Activated CD8-positive, alpha-beta T cell treated with anti-CD3 and anti-CD28 coated beads for 36 hours (primary cell): ENCODE measurements at regions not wholly inside any gene's neighbourhood (a gene's known extent, or its start where the extent isn't known, plus 50 kb on each side); places are given as distances from the start of the nearest gene placed in this dataset.
A peak's percentile ranks its signal among the peaks of the same experiment; 100 is the strongest.

Experiments used
- ATAC-seq: fragments of 200-7000 bp; cut with Tn5 transposase; one replicate; pipeline ENCODE4 v1.10.0; 2021; ENCODE audit warnings: mild to moderate bottlenecking, moderate library complexity
- CTCF ChIA-PET: fragments of 350-600 bp; sonication (Branson Sonifier 250); formaldehyde crosslinking; loops from one replicate; lab custom pipeline; 2021; ENCODE audit warnings: antibody characterized with exemption; lab: Charles Lee
- POLR2A ChIA-PET: fragments of 350-600 bp; sonication (Branson Sonifier 250); formaldehyde crosslinking; loops from one replicate; lab custom pipeline; 2021; ENCODE audit warnings: antibody characterized with exemption; lab: Charles Lee
- DNase-seq: peaks from one replicate; pipeline ENCODE4 v3.0.0-alpha.2; 2020
- H3K27ac Mint-ChIP-seq: one replicate; pipeline ENCODE4 v1.8.0; 2021; ENCODE audit warnings: mild to moderate bottlenecking, mixed read lengths
- H3K27me3 Mint-ChIP-seq: one replicate; pipeline ENCODE4 v1.8.0; 2021; ENCODE audit warnings: mixed read lengths
- H3K36me3 Mint-ChIP-seq: one replicate; pipeline ENCODE4 v1.8.0; 2021; ENCODE audit warnings: low read depth, mixed read lengths
- H3K4me1 Mint-ChIP-seq: one replicate; pipeline ENCODE4 v1.8.0; 2021; ENCODE audit warnings: low read depth, mixed read lengths
- H3K4me3 Mint-ChIP-seq: one replicate; pipeline ENCODE4 v1.8.0; 2021; ENCODE audit warnings: mild to moderate bottlenecking, moderate library complexity, mixed read lengths
- H3K9me3 Mint-ChIP-seq: one replicate; pipeline ENCODE4 v1.8.0; 2021; ENCODE audit warnings: mixed read lengths
- intact Hi-C: fragments of 100-400 bp; cut with micrococcal nuclease; formaldehyde crosslinking; loops from one replicate; pipeline ENCODE4 v1.10.0; 2022
- TF ChIP-seq, protein P1 (sequence below): fragments of 200-600 bp; IDR thresholded peaks from one replicate; pipeline ENCODE4 v1.8.0; 2022; ENCODE audit warnings: antibody characterized with exemption, mild to moderate bottlenecking

DNA sequence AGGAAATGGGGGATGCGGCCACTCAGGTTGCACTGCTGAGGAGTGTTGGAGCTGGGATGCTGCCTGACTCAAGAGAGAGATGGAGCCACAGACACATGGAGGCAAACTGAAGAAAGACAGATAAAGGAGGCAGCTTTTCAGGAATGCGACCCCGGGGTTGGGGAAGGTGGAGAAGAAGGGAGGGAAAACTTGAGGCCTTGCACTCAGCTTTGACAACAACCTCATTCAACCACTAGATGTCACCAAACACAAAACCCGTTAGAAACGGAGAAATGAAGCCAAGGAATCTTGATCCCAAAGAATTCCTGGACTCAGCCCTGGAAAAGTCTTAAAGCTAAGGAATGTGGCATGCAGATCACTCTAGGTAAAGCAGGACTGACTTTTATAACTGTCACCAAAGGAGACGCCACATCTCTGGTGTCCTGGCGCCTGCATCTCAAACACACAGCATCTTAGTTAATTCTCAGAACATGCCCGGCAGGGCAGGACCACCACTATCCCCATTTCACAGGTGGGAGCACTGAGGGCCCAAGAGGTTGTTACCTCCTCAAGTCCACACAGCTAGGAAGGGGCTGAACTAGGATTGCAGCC, 59.6 kb upstream of the LMCD1 start:
- intact Hi-C loops = no loop called here
- H3K4me3 Mint-ChIP-seq = no peak overlapping the region
- CTCF ChIA-PET = interaction anchor here (0.8 to 1.4 kb wide), 3 partner anchors 11 to 183 kb away, joined by 4 read pairs; no protein-coding TSS in a partner anchor
- no peak for DNase-seq
- TF ChIP-seq, protein P1, sequence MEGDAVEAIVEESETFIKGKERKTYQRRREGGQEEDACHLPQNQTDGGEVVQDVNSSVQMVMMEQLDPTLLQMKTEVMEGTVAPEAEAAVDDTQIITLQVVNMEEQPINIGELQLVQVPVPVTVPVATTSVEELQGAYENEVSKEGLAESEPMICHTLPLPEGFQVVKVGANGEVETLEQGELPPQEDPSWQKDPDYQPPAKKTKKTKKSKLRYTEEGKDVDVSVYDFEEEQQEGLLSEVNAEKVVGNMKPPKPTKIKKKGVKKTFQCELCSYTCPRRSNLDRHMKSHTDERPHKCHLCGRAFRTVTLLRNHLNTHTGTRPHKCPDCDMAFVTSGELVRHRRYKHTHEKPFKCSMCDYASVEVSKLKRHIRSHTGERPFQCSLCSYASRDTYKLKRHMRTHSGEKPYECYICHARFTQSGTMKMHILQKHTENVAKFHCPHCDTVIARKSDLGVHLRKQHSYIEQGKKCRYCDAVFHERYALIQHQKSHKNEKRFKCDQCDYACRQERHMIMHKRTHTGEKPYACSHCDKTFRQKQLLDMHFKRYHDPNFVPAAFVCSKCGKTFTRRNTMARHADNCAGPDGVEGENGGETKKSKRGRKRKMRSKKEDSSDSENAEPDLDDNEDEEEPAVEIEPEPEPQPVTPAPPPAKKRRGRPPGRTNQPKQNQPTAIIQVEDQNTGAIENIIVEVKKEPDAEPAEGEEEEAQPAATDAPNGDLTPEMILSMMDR = peak; percentile 34
- no peak for ATAC-seq
- H3K27me3 Mint-ChIP-seq = peaks cover 9% of the 10 kb centered on the region
- H3K36me3 Mint-ChIP-seq = no peaks in the 10 kb centered on the region
- no peak overlapping the region for H3K27ac Mint-ChIP-seq
- no peaks in the 10 kb centered on the region for H3K9me3 Mint-ChIP-seq
- no peaks in the 10 kb centered on the region for H3K4me1 Mint-ChIP-seq
- POLR2A ChIA-PET = interaction anchor here (0.6 kb wide), 1 partner anchor 1205 kb away, joined by 3 read pairs; no protein-coding TSS in a partner anchor

DNA sequence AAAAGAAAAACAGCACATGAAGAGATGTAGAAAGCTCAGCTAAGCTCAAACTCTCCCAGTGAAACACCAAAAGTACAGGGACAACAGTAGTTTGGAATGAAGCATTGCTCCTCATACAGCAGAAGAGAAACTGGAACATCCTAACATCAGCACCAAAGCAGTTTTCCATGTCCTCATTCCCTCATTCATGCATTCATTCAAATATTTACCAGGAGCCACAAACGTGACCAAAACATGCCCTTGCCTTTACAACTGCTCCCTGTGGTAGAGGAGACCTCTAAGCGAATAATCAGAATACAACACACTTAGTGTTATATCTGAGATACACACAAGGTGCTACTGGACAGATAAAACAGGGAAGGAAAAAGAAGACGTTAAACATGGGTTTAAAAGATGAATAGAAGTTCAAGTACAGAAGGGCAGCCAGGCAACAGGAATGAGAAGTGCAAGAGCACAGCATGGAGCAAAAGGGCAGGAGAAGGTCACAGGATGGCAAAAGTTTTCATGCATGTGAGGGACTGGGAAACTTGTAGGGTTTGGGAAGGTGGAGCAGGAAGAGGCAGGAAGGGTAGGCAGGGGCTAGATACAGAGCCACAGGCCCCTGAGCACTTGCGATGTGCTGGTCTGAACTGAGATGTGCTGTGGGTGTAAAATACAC, 58.5 kb upstream of the LMCD1 start:
- ChIA-PET CTCF (interaction anchor here (1.3 to 1.9 kb wide), 3 partner anchors 12 to 182 kb away, joined by 4 to 5 read pairs (median 4); no protein-coding TSS in a partner anchor), POLR2A (no interaction called here)
- H3K4me1 Mint-ChIP-seq = no peaks in the 10 kb centered on the region
- TF ChIP-seq, protein P1 = no peak
- intact Hi-C loops = no loop called here
- no peak for DNase-seq
- no peak for ATAC-seq
- H3K36me3 Mint-ChIP-seq = no peaks in the 10 kb centered on the region
- no peak overlapping the region for H3K4me3 Mint-ChIP-seq
- no peak overlapping the region for H3K27ac Mint-ChIP-seq
- H3K27me3 Mint-ChIP-seq = peaks cover 15% of the 10 kb centered on the region
- no peaks in the 10 kb centered on the region for H3K9me3 Mint-ChIP-seq

DNA sequence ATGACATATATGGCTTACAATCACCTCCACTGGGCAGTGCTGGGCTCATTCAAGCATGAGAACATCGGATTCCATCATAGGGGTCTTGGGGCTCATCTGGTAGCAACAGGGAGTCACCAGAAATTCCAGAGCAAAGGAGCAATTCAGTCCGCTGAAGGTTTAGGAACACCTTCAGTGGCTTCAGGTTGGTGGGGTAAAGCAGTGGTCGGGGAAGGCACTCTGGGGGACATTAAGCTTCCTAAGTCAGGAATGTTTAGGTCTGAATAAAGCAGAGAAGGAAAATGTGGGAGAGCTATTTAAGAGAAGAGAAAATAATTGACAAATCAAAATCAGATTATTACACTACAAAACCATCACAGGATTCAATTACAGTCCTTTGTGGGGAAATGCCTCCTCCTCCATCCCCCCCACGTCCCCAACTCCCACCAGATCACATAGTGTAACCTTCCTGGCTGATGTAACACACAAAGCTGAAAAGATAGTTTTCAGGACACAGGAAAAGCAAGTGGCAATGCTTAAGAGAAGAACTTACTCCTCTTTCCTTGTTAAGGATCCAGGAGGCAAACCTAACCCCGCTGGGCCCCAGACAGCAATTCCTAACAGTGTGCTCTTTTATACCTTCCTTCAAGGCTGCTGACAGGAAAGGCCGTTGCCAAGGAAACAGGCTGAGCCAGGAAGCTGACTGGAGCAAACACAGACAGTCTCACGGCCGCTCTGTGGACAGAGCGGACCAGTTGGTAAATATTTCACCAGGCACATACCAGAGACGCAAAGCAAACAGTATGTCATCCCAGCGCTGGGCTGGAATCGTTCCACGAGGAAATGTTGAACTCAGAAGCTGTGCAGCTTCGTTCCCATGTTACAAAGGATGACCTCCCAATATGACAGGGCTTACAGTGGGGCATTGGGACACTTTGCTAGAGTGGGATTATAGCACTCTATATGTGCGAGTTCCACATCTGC, 57.5 kb upstream of the LMCD1 start:
- ATAC-seq (no peak), DNase-seq (no peak)
- Mint-ChIP-seq H3K9me3 (no peaks in the 10 kb centered on the region), H3K4me1 (no peaks in the 10 kb centered on the region), H3K4me3 (no peak overlapping the region), H3K27ac (no peak overlapping the region), H3K27me3 (peaks cover 19% of the 10 kb centered on the region), H3K36me3 (no peaks in the 10 kb centered on the region)
- intact Hi-C loops = no loop called here
- ChIA-PET CTCF (interaction anchor here (0.7 to 1.9 kb wide), 2 partner anchors 27 to 178 kb away, joined by 3 to 5 read pairs; no protein-coding TSS in a partner anchor), POLR2A (interaction anchor here (0.5 kb wide), 1 partner anchor 1122 kb away, joined by 3 read pairs; no protein-coding TSS in a partner anchor)
- TF ChIP-seq, protein P1 = no peak

DNA sequence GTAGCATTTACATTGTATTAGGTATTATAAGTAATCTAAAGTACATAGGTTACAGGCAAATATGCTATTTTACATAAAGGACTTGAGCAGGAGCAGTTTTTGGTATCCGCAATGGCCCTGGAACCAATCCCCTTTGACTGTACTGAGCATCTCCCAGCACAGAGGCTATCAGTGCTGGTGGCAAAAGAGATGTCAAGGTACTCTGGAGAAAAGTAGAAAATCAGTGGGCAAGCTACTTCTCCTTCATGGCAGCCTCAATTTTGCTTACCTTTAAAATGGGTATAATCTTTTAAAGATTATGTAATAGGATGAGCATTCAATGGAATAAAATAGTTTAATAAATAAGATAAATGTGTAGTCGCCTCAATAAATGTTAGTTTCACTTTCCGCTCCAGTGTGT, 56.7 kb upstream of the LMCD1 start:
- ATAC-seq (no peak), DNase-seq (no peak)
- ChIA-PET CTCF (no interaction called here), POLR2A (no interaction called here)
- H3K4me1 Mint-ChIP-seq = no peaks in the 10 kb centered on the region
- peaks cover 2% of the 10 kb centered on the region for H3K9me3 Mint-ChIP-seq
- no peaks in the 10 kb centered on the region for H3K36me3 Mint-ChIP-seq
- intact Hi-C loops = no loop called here
- TF ChIP-seq, protein P1 = no peak
- peaks cover 19% of the 10 kb centered on the region for H3K27me3 Mint-ChIP-seq
- H3K27ac Mint-ChIP-seq = no peak overlapping the region
- no peak overlapping the region for H3K4me3 Mint-ChIP-seq
